ENCODE measurements at regions not wholly inside any gene's neighbourhood (a gene's known extent, or its start where the extent isn't known, plus 50 kb on each side); places are given as distances from the start of the nearest gene placed in this dataset.
"Not testable (repeated sequence)": the region's sequence is repeated elsewhere in the genome, so short reads cannot be mapped to it uniquely, and the experiment has no call there.

GRCh38 chr5:124538931-124539330, 207.5 kb downstream of the ZNF608 start:
- DNase-seq: no peak

DNA sequence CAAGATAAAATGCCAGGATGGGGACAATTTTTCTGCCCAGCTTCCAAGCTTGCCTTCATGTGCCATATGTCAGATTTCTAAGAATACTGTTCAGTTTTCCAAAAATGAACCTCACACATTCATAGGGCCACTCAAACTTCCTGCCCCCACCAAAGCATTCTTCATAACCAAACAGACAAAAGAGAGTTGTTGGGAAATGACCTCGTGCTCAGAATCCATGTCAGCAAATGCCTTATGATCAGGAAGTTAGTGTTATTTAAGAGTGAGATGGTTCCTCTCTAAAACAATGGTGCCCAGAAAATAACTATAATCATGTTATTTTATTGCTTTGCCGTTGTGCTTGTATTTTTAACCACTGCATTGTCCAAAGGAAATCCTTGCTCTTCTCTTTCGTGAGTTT, 208.2 kb downstream of the ZNF608 start:
- no peak for DNase-seq

DNA sequence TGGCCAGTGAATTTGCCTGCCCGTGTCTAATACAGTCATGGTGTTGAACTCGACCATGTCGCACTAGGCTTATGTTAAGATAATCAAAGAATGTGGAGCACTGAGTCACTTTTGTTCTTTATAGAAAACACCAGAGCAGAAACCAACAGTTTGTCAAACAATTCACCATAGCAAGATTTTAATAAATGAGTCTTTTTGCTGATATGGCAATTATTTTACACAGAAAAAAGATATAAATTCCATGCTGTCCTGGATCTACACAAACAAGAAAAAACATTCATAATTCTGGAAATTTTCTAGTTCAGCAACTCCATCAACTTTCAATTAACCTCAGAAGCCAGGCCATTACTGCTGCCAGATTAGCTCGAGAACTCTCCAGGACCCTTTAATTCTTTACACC, 208.9 kb downstream of the ZNF608 start:
- DNase-seq: no peak

DNA sequence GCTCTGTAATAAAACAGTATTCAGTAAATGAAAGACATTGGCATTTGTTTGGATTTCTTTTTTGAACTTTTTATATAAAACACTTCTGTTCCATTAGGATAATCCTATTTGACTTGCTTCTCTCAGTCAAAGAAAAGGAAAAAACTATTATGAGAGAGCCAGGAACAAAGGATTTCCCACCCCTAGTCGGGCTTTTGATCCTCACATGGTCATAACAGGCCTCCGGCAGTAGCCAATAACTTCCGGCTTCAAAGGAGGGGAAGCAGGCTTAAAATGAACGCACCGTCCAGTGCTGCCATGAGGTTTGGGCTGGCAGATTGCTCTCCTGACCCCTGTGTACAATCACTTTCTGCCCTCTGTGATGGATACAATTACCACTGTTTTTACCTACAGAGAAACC, 209.3 kb downstream of the ZNF608 start:
- no peak for DNase-seq

- DNase-seq: no peak
Measured at GRCh38 chr5:124536333-124536732, 210.1 kb downstream of the ZNF608 start.

DNA sequence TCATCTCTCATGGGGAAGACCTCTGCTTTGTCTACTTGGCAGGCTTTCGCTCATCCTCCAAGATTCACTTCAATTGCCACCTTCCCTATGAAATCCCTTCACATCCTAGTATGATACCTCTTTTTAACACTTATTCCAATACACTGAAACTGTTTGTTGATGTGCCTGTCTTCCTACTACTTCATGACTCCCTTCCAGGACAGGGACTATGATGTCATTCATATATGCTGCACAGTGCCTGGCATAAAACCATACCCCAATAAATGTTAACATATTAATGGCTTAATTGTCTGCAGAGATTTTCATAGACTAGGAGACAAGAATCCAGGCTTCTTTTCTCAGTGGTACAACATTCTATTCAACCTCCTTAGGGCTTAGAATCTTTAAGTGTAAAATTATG, 215.5 kb downstream of the ZNF608 start:
- no peak for DNase-seq

GRCh38 chr5:124528838-124529237, 217.6 kb downstream of the ZNF608 start:
- no peak for DNase-seq

GRCh38 chr5:124527220-124527991, 219.0 kb downstream of the ZNF608 start:
- no peak for DNase-seq

- not testable (repeated sequence) for DNase-seq
Measured at GRCh38 chr5:124526079-124526478, 220.4 kb downstream of the ZNF608 start.

- no peak for DNase-seq
Measured at GRCh38 chr5:124524552-124525232, 221.7 kb downstream of the ZNF608 start.

DNA sequence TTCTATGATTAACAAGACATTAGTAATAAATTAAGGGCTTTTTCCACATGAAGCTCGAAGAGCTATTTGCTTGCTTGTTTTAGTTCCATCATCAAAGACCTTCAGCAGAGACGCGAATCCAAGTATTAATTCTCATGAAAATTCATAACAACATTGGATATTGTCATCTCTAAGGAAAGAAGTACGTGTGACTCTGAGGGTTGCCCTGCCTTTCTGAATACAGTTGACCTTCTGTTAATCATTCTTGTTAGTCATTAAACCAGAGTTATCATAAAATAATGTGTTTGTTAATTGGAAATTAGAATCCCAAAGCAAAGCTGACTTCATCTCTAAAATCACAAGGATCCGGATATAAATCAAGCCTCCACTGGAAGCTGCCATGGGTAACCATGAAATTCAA, 222.5 kb downstream of the ZNF608 start:
- no peak for DNase-seq

GRCh38 chr5:124522992-124523391, 223.4 kb downstream of the ZNF608 start:
- DNase-seq: no peak

DNA sequence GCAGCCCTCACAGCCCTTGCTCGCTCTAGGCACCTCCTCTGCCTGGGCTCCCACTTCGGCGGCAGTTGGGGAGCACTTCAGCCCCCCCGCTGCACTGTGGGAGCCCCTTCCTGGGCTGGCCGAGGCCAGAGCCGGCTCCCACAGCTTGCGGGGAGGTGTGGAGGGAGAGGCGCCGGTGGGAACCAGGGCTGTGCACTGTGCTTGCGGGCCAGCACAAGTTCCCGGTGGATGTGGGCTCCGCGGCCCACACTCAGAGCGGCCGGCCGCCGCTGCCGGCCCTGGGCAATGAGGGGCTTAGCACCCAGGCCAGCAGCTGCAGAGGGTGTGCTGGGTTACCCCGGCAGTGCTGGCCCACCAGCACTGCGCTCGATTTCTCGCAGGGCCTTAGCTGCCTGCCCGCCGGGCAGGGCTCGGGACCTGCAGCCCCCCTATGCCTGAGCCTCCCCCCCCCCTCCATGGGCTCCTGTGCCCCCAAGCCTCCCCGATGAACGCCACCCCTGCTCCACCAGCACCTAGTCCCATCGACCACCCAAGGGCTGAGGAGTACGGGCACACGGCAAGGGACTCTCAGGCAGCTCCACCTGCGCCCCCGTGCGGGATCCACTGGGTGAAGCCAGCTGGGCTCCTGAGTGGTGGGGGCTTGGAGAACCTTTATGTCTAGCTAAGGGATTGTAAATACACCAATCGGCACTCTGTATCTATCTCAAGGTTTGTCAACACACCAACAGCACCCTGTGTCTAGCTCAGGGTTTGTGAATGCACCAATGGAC, 224.8 kb downstream of the ZNF608 start:
- no peak for DNase-seq

DNA sequence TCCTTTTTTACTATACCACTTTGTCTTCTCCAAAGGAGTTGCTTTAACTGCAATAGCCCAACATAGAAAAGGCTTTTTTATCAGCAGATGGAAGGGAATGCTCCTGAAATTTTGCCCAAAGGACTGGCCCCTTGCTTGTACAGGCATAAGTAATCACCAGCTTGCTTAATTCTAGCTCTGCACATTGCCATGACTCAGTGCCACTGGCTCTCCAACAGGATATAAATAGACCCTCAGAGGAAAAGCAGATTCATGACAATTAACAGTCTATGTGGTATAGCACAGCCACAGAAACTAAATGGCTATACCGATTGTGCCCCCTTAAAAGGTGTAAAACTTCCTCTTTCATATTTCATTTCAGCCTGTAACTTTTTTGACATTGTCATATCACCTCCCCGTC, 227.0 kb downstream of the ZNF608 start:
- DNase-seq: no peak

GRCh38 chr5:124516567-124516966, 229.9 kb downstream of the ZNF608 start:
- no peak for DNase-seq

- DNase-seq: no peak
Measured at GRCh38 chr5:124515497-124516245, 230.8 kb downstream of the ZNF608 start.

GRCh38 chr5:124514956-124515355, 231.5 kb downstream of the ZNF608 start:
- DNase-seq: peak; percentile 93

- DNase-seq: no peak
Measured at GRCh38 chr5:124512952-124513632, 233.3 kb downstream of the ZNF608 start.

- DNase-seq: no peak
Measured at GRCh38 chr5:124512236-124512635, 234.2 kb downstream of the ZNF608 start.

DNA sequence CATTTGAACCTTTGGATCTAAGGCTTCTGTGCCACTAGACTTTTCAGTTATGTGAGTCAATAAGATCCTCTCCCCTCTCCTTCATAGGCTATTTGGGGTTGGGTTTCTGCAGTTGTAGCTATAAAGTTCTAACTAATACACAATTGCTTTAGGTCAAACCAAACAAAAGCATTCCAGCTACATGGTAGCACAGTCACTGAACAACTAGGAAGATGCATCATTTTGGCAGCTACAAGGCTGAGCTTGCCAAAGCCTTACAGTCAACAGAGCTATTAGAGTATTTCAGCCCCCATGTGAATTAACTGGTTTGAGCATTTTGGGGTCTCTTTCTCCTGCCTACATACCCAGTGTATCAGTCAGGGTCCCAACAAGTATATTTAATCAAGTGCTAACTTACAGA, 234.6 kb downstream of the ZNF608 start:
- no peak for DNase-seq

DNA sequence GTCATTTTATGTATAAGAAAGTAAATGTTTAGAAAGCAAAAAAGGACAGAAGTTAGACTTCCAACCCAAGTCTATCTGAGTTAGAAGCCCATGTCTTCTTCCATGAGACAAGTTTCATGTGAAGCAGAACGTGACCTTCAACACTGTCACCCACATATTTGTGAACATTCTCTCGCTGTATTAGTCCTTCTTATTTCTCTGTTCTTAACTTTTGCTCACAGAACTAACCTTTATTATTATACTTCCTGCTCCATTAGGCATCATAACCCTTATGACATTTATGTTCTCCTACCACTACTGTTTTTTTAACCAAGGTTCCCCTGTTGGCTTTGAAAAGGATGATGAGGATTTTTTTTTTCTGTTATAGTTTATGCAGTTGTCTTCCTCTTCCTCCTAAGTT, 238.8 kb downstream of the ZNF608 start:
- no peak for DNase-seq

Data from NCI-H526 treated with DMSO at 0.1 percent for 48 hours (cell line).